SK-N-MC (cell line): ENCODE measurements at regions not wholly inside any gene's neighbourhood (a gene's known extent, or its start where the extent isn't known, plus 50 kb on each side); places are given as distances from the start of the nearest gene placed in this dataset.
A peak's percentile ranks its signal among the peaks of the same experiment; 100 is the strongest.

Experiments
- DNase-seq: peaks from one replicate; pipeline ENCODE4 v3.0.0-alpha.2; 2011; ENCODE audit warnings: low read depth, low spot score
- H3K27ac ChIP-seq: fragments of 200-600 bp; sonication (generic); 2 replicates; pipeline ENCODE4 v1.5.1; 2016; ENCODE audit warnings: mixed run types
- H3K36me3 ChIP-seq: fragments of 200-600 bp; sonication (generic); 2 replicates; pipeline ENCODE4 v1.6.1; 2017; ENCODE audit warnings: antibody characterized with exemption, low read length, mixed read lengths; ENCODE audit not compliant: insufficient read depth
- H3K4me3 ChIP-seq: fragments of 200-600 bp; sonication (generic); 2 replicates; pipeline ENCODE4 v1.5.1; 2016
- H3K9ac ChIP-seq: fragments of 200-600 bp; sonication (generic); 2 replicates; pipeline ENCODE4 v1.8.0; 2017; ENCODE audit warnings: mixed run types, mixed read lengths; ENCODE audit not compliant: insufficient read length
- H3K9me3 ChIP-seq: fragments of 200-600 bp; sonication (generic); 2 replicates; pipeline ENCODE4 v1.6.1; 2017; ENCODE audit warnings: low read depth, mild to moderate bottlenecking, antibody characterized with exemption, low read length, moderate library complexity, mixed read lengths
- EZH2 ChIP-seq: fragments of 200-600 bp; sonication (generic); IDR thresholded peaks from one replicate; pipeline ENCODE4 v1.6.1; 2017; ENCODE audit warnings: antibody characterized with exemption
- FOXP2 ChIP-seq: optimal IDR thresholded peaks from 2 replicates; pipeline ENCODE3; 2011; ENCODE audit warnings: mild to moderate bottlenecking, moderate library complexity; ENCODE audit not compliant: insufficient read depth; ENCODE audit errors: extremely low read length, control extremely low read depth
- POLR2AphosphoS5 ChIP-seq: IDR thresholded peaks from 2 replicates; pipeline ENCODE4 v1.6.1; 2012; ENCODE audit warnings: mild to moderate bottlenecking, low read depth, low read length, borderline replicate concordance

GRCh38 chr6:56766139-56766805 is 123.6 kb upstream of the DST start:
- no peak for TF ChIP-seq POLR2AphosphoS5
- no peak for TF ChIP-seq FOXP2
- no peak for TF ChIP-seq EZH2
- H3K36me3 ChIP-seq = peaks cover 5% of the 10 kb centered on the region; the same call in 1 of the 2 replicates
- H3K27ac ChIP-seq = no peak overlapping the region
- no peak overlapping the region for H3K4me3 ChIP-seq
- H3K9me3 ChIP-seq = no peaks in the 10 kb centered on the region
- no peak overlapping the region for H3K9ac ChIP-seq
- DNase-seq = no peak

GRCh38 chr6:56765494-56765893 is 122.8 kb upstream of the DST start:
- no peak overlapping the region for H3K27ac ChIP-seq
- H3K9ac ChIP-seq = no peak overlapping the region
- no peak for TF ChIP-seq POLR2AphosphoS5
- no peak for TF ChIP-seq FOXP2
- no peak for TF ChIP-seq EZH2
- no peak overlapping the region for H3K4me3 ChIP-seq
- H3K9me3 ChIP-seq = no peaks in the 10 kb centered on the region
- DNase-seq = no peak
- H3K36me3 ChIP-seq = peaks cover 6% of the 10 kb centered on the region; the same call in 1 of the 2 replicates

- Histone ChIP-seq H3K4me3 (no peak overlapping the region), H3K9ac (no peak overlapping the region), H3K27ac (no peak overlapping the region), H3K36me3 (peaks cover 6% of the 10 kb centered on the region; the same call in 1 of the 2 replicates), H3K9me3 (no peaks in the 10 kb centered on the region)
- DNase-seq = no peak
- TF ChIP-seq POLR2AphosphoS5 (no peak), EZH2 (no peak), FOXP2 (no peak)
Measured at GRCh38 chr6:56764081-56764566, 121.4 kb upstream of the DST start.

GRCh38 chr6:56761651-56762050 is 119.0 kb upstream of the DST start:
- no peak for DNase-seq
- peak overlapping the region; percentile 71 for H3K27ac ChIP-seq
- H3K4me3 ChIP-seq = no peak overlapping the region
- peaks cover 6% of the 10 kb centered on the region; the same call in 1 of the 2 replicates for H3K36me3 ChIP-seq
- TF ChIP-seq FOXP2 (no peak), EZH2 (no peak), POLR2AphosphoS5 (no peak)
- no peaks in the 10 kb centered on the region for H3K9me3 ChIP-seq
- H3K9ac ChIP-seq = no peak overlapping the region

- Histone ChIP-seq H3K4me3 (no peak overlapping the region), H3K27ac (peak overlapping the region; percentile 71), H3K9ac (no peak overlapping the region), H3K36me3 (peaks cover 6% of the 10 kb centered on the region; the same call in 1 of the 2 replicates), H3K9me3 (no peaks in the 10 kb centered on the region)
- DNase-seq = peak; percentile 81
- TF ChIP-seq FOXP2 (no peak), EZH2 (no peak), POLR2AphosphoS5 (peak; percentile 22; the same call in 1 of the 2 replicates)
Measured at GRCh38 chr6:56760842-56761241, 118.2 kb upstream of the DST start.

- H3K9me3 ChIP-seq = no peaks in the 10 kb centered on the region
- TF ChIP-seq POLR2AphosphoS5 = peak; percentile 27; the same call in 1 of the 2 replicates
- no peak for TF ChIP-seq FOXP2
- TF ChIP-seq EZH2 = no peak
- DNase-seq = no peak
- peak overlapping the region; percentile 71 for H3K27ac ChIP-seq
- H3K36me3 ChIP-seq = peaks cover 6% of the 10 kb centered on the region; the same call in 1 of the 2 replicates
- no peak overlapping the region for H3K9ac ChIP-seq
- no peak overlapping the region for H3K4me3 ChIP-seq
Measured at GRCh38 chr6:56759521-56759920, 116.8 kb upstream of the DST start.

- Histone ChIP-seq H3K36me3 (peaks cover 6% of the 10 kb centered on the region; the same call in 1 of the 2 replicates), H3K27ac (no peak overlapping the region), H3K9ac (no peak overlapping the region), H3K4me3 (no peak overlapping the region), H3K9me3 (no peaks in the 10 kb centered on the region)
- DNase-seq = no peak
- TF ChIP-seq POLR2AphosphoS5 = no peak
- no peak for TF ChIP-seq EZH2
- no peak for TF ChIP-seq FOXP2
Measured at GRCh38 chr6:56758553-56758952, 115.9 kb upstream of the DST start.

GRCh38 chr6:56758120-56758519 is 115.4 kb upstream of the DST start:
- H3K36me3 ChIP-seq = peaks cover 6% of the 10 kb centered on the region; the same call in 1 of the 2 replicates
- H3K9ac ChIP-seq = no peak overlapping the region
- H3K9me3 ChIP-seq = no peaks in the 10 kb centered on the region
- H3K4me3 ChIP-seq = no peak overlapping the region
- H3K27ac ChIP-seq = no peak overlapping the region
- DNase-seq = no peak
- TF ChIP-seq EZH2 (no peak), FOXP2 (no peak), POLR2AphosphoS5 (no peak)

- Histone ChIP-seq H3K36me3 (peaks cover 6% of the 10 kb centered on the region; the same call in 1 of the 2 replicates), H3K9me3 (no peaks in the 10 kb centered on the region), H3K4me3 (no peak overlapping the region), H3K27ac (no peak overlapping the region), H3K9ac (no peak overlapping the region)
- DNase-seq = no peak
- TF ChIP-seq POLR2AphosphoS5 = no peak
- TF ChIP-seq EZH2 = no peak
- no peak for TF ChIP-seq FOXP2
Measured at GRCh38 chr6:56757588-56757984, 114.9 kb upstream of the DST start.
